Fibroblast of lung (primary cell): ENCODE measurements at regions not wholly inside any gene's neighbourhood (a gene's known extent, or its start where the extent isn't known, plus 50 kb on each side); places are given as distances from the start of the nearest gene placed in this dataset.

Experiments
- DNase-seq, 2 donors: peaks; one replicate each; pipeline versions ENCODE4 v3.0.0 to v3.0.0-alpha.2; 2010; ENCODE audit warnings: low read depth in 2 of 2
- H2AFZ ChIP-seq: 2 replicates; pipeline ENCODE4 v1.5.1; 2012; ENCODE audit warnings: low read length, control low read depth, inconsistent platforms
- H3K27ac ChIP-seq: 2 replicates; pipeline ENCODE4 v1.5.1; 2011; ENCODE audit warnings: low read length, control low read depth; ENCODE audit not compliant: insufficient read depth
- H3K27me3 ChIP-seq: 2 replicates; pipeline ENCODE4 v1.5.1; 2011; ENCODE audit warnings: mild to moderate bottlenecking, low read length; ENCODE audit not compliant: control insufficient read depth, insufficient read depth
- H3K36me3 ChIP-seq: 2 replicates; pipeline ENCODE4 v1.5.1; 2011; ENCODE audit warnings: low read length; ENCODE audit not compliant: control insufficient read depth, insufficient read depth
- H3K4me1 ChIP-seq: 2 replicates; pipeline ENCODE4 v1.5.1; 2011; ENCODE audit warnings: low read length; ENCODE audit not compliant: control insufficient read depth, insufficient read depth; ENCODE audit errors: extremely low read depth
- H3K4me2 ChIP-seq: 2 replicates; pipeline ENCODE4 v1.5.1; 2011; ENCODE audit warnings: low read length, control low read depth; ENCODE audit not compliant: insufficient read depth; ENCODE audit errors: extremely low read depth
- H3K4me3 ChIP-seq, 4 experiments: fragments of 200-600 bp in 1 of 4; sonication (generic) in 1 of 4; replicated peaks in 1 of 4; 2 replicates each; pipeline ENCODE4 v1.5.1; 2011 to 2016; ENCODE audit warnings: low read length in 4 of 4, low read depth in 3 of 4, mild to moderate bottlenecking in 3 of 4, control low read depth in 2 of 4, inconsistent platforms in 1 of 4, mixed read lengths in 1 of 4; ENCODE audit not compliant: insufficient read depth in 1 of 4; ENCODE audit errors: control extremely low read depth in 1 of 4
- H3K79me2 ChIP-seq: 2 replicates; pipeline ENCODE4 v1.5.1; 2012; ENCODE audit warnings: mild to moderate bottlenecking, low read length, inconsistent platforms; ENCODE audit not compliant: control insufficient read depth, insufficient read depth
- H3K9ac ChIP-seq: 2 replicates; pipeline ENCODE4 v1.5.1; 2011; ENCODE audit warnings: mild to moderate bottlenecking, low read length, control low read depth; ENCODE audit not compliant: insufficient read depth
- H3K9me3 ChIP-seq: 2 replicates; pipeline ENCODE4 v1.5.1; 2012; ENCODE audit warnings: low read depth, low read length; ENCODE audit not compliant: control insufficient read depth, insufficient read depth
- H4K20me1 ChIP-seq: 2 replicates; pipeline ENCODE4 v1.5.1; 2011; ENCODE audit warnings: low read length; ENCODE audit not compliant: control insufficient read depth, insufficient read depth; ENCODE audit errors: extremely low read depth
- CTCF ChIP-seq, 2 donors: IDR thresholded peaks in 1 of 2; conservative IDR thresholded peaks in 1 of 2; 1 replicate in 1 of 2; 2 replicates in 1 of 2; pipeline ENCODE4 v1.5.1; 2011 to 2012; ENCODE audit warnings: low read length in 2 of 2, control low read depth in 1 of 2, inconsistent platforms in 1 of 2, low read depth in 1 of 2, mild to moderate bottlenecking in 1 of 2
- EZH2 ChIP-seq: IDR thresholded peaks from 2 replicates; pipeline ENCODE4 v1.5.1; 2012; ENCODE audit warnings: low read length, control low read depth, mild to moderate bottlenecking; ENCODE audit errors: missing control alignments

DNA sequence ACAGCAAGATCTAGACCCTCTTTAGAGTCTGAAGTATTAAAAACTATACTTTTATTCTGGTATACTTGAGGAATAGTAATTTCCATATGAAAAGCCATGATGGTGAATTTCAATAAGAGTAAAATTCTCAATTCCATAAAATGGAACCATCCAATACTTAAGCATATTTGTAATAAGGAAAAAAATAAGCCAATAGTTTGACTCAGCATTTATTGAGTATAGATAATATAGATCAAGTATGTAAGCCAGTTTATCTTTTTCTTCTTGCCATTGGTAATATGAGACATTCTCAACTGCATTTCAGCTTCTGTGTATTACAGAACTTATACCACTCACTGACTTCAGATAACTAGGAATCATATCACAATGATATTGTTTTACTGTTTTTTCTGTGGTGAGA lies 361.0 kb downstream of the SLCO4C1 start:
- H3K4me3 ChIP-seq = no peak overlapping the region
- no peak for DNase-seq

GRCh38 chr5:101932599-101932998 lies 363.5 kb downstream of the SLCO4C1 start:
- H3K4me3 ChIP-seq = no peak overlapping the region
- H3K4me1 ChIP-seq = no peaks in the 10 kb centered on the region
- no peak for DNase-seq
- no peaks in the 10 kb centered on the region for H3K79me2 ChIP-seq
- no peak overlapping the region for H3K4me2 ChIP-seq
- H3K27me3 ChIP-seq = no peaks in the 10 kb centered on the region
- H2AFZ ChIP-seq = no peak overlapping the region
- H3K27ac ChIP-seq = no peak overlapping the region
- H3K36me3 ChIP-seq = no peaks in the 10 kb centered on the region
- H3K9ac ChIP-seq = no peak overlapping the region
- no peak for TF ChIP-seq EZH2
- TF ChIP-seq CTCF (conservative IDR thresholded peaks at IDR 0.05 in 1 of 2, IDR thresholded peaks at IDR 0.05 in 1 of 2; ENCODE audit: low read depth in 1 of 2, low read length in 2 of 2) = no peak
- no peaks in the 10 kb centered on the region for H3K9me3 ChIP-seq
- no peaks in the 10 kb centered on the region for H4K20me1 ChIP-seq

More for the DNA sequence above, 361.0 kb downstream of the SLCO4C1 start:
- H3K27me3 ChIP-seq = no peaks in the 10 kb centered on the region
- no peak overlapping the region for H3K27ac ChIP-seq
- H3K79me2 ChIP-seq = no peaks in the 10 kb centered on the region
- TF ChIP-seq EZH2 (no peak), CTCF (conservative IDR thresholded peaks at IDR 0.05 in 1 of 2, IDR thresholded peaks at IDR 0.05 in 1 of 2; ENCODE audit: low read depth in 1 of 2, low read length in 2 of 2) (no peak)
- no peaks in the 10 kb centered on the region for H3K9me3 ChIP-seq
- H4K20me1 ChIP-seq = no peaks in the 10 kb centered on the region
- no peaks in the 10 kb centered on the region for H3K36me3 ChIP-seq
- H3K4me2 ChIP-seq = no peak overlapping the region
- H3K9ac ChIP-seq = no peak overlapping the region
- H3K4me1 ChIP-seq = no peaks in the 10 kb centered on the region
- no peak overlapping the region for H2AFZ ChIP-seq

GRCh38 chr5:101929628-101930027 lies 366.5 kb downstream of the SLCO4C1 start:
- H3K9me3 ChIP-seq = no peaks in the 10 kb centered on the region
- no peaks in the 10 kb centered on the region for H4K20me1 ChIP-seq
- no peak overlapping the region for H3K9ac ChIP-seq
- H3K79me2 ChIP-seq = no peaks in the 10 kb centered on the region
- H3K36me3 ChIP-seq = no peaks in the 10 kb centered on the region
- no peak overlapping the region for H3K4me3 ChIP-seq
- no peaks in the 10 kb centered on the region for H3K4me1 ChIP-seq
- H3K4me2 ChIP-seq = no peak overlapping the region
- no peak overlapping the region for H3K27ac ChIP-seq
- no peaks in the 10 kb centered on the region for H3K27me3 ChIP-seq
- no peak overlapping the region for H2AFZ ChIP-seq
- no peak for DNase-seq
- TF ChIP-seq CTCF (conservative IDR thresholded peaks at IDR 0.05 in 1 of 2, IDR thresholded peaks at IDR 0.05 in 1 of 2; ENCODE audit: low read depth in 1 of 2, low read length in 2 of 2) (no peak), EZH2 (no peak)
